Panc1 (cell line): ENCODE measurements at regions not wholly inside any gene's neighbourhood (a gene's known extent, or its start where the extent isn't known, plus 50 kb on each side); places are given as distances from the start of the nearest gene placed in this dataset.

Experiments used
- ATAC-seq: fragments of 200-7000 bp; cut with Tn5 transposase; 2 replicates; pipeline ENCODE4 v1.9.1; 2020; ENCODE audit warnings: mild to moderate bottlenecking, moderate library complexity
- BruUV-seq: library from RNA; stranded (reverse); fragments of 400-500 nt; replicated peaks from 2 replicates; lab custom pipeline; 2021; lab: Mats Ljungman, UMichigan
- CTCF ChIA-PET: fragments of 300-600 bp; sonication (Branson Sonifier 250); formaldehyde crosslinking; loops from one replicate; lab custom pipeline; 2022; ENCODE audit warnings: antibody characterized with exemption; lab: Charles Lee
- POLR2A ChIA-PET: fragments of 300-600 bp; sonication (Branson Sonifier 250); formaldehyde crosslinking; loops from one replicate; lab custom pipeline; 2022; ENCODE audit warnings: antibody characterized with exemption; lab: Charles Lee
- DNase-seq: peaks from one replicate; pipeline ENCODE4 v3.0.0-alpha.2; 2010; ENCODE audit warnings: low read depth, low spot score
- H3K27ac ChIP-seq: 2 replicates; pipeline ENCODE4 v1.5.1; 2011; ENCODE audit warnings: mild to moderate bottlenecking, low read length, inconsistent platforms
- H3K27me3 ChIP-seq: fragments of 200-500 bp; sonication (Bioruptor generic); 2 replicates; pipeline ENCODE4 v1.6.0; 2014; ENCODE audit warnings: low read length, inconsistent platforms; ENCODE audit not compliant: control insufficient read depth, insufficient read depth
- H3K36me3 ChIP-seq: fragments of 200-500 bp; sonication (Bioruptor generic); 2 replicates; pipeline ENCODE4 v1.5.1; 2014; ENCODE audit warnings: inconsistent platforms, mild to moderate bottlenecking, low read length, moderate library complexity; ENCODE audit not compliant: control insufficient read depth, insufficient read depth
- H3K4me1 ChIP-seq: 2 replicates; pipeline ENCODE4 v1.5.1; 2011; ENCODE audit warnings: inconsistent platforms, mild to moderate bottlenecking, low read length, moderate library complexity; ENCODE audit not compliant: control insufficient read depth, insufficient read depth
- H3K4me3 ChIP-seq, 2 experiments: 2 replicates each; pipeline ENCODE4 v1.5.1; 2011 to 2012; ENCODE audit warnings: low read depth in 2 of 2, low read length in 2 of 2, mild to moderate bottlenecking in 2 of 2, inconsistent platforms in 1 of 2, moderate library complexity in 1 of 2
- H3K9me3 ChIP-seq: fragments of 200-500 bp; sonication (Bioruptor generic); 2 replicates; pipeline ENCODE4 v1.5.1; 2014; ENCODE audit warnings: low read depth, mild to moderate bottlenecking, inconsistent platforms, low read length, moderate library complexity; ENCODE audit not compliant: control insufficient read depth, insufficient read depth
- CTCF ChIP-seq: fragments of 450-650 bp; IDR thresholded peaks from 2 replicates; pipeline ENCODE4 v1.5.1; 2017; ENCODE audit warnings: mild to moderate bottlenecking
- POLR2AphosphoS5 ChIP-seq: IDR thresholded peaks from 2 replicates; pipeline ENCODE4 v1.6.1; 2012; ENCODE audit warnings: mild to moderate bottlenecking, low read depth, low read length, moderate library complexity
- REST ChIP-seq, 2 experiments: IDR thresholded peaks; 2 replicates each; pipeline ENCODE4 v1.6.1; 2011 to 2012; ENCODE audit warnings: low read depth in 2 of 2, control low read depth in 1 of 2, low read length in 1 of 2, mild to moderate bottlenecking in 1 of 2, moderate library complexity in 1 of 2; ENCODE audit not compliant: insufficient read depth in 1 of 2
- SIN3A ChIP-seq: IDR thresholded peaks from 2 replicates; pipeline ENCODE4 v1.6.1; 2012; ENCODE audit warnings: low read depth, mild to moderate bottlenecking, low read length, moderate library complexity, borderline replicate concordance; ENCODE audit not compliant: insufficient read depth
- TCF7L2 ChIP-seq: IDR thresholded peaks from 2 replicates; pipeline ENCODE4 v1.6.1; 2011; ENCODE audit warnings: mild to moderate bottlenecking, low read depth, low read length, inconsistent platforms
- in situ Hi-C: cut with HindIII; loops from 2 replicates; pipeline ENCODE4 v1.10.0; 2016; ENCODE audit warnings: low sequenced_read_pairs, low pct_unique_long_range_greater_than_20kb
- intact Hi-C: fragments of 100-400 bp; cut with micrococcal nuclease; formaldehyde crosslinking; loops from one replicate; pipeline ENCODE4 v1.10.0; 2022; ENCODE audit not compliant: unreplicated experiment

GRCh38 chr5:63500242-63500641, 462.0 kb downstream of the HTR1A start:
- POLR2A ChIA-PET = no interaction called here
- no peak for DNase-seq
- no peak overlapping the region for H3K27ac ChIP-seq
- H3K27me3 ChIP-seq = no peaks in the 10 kb centered on the region
- no peaks in the 10 kb centered on the region for H3K36me3 ChIP-seq
- ATAC-seq = no peak
- CTCF ChIA-PET = no interaction called here
- no peak overlapping the region for H3K4me3 ChIP-seq
- no TSS peak for BruUV-seq
- H3K4me1 ChIP-seq = no peaks in the 10 kb centered on the region
- in situ Hi-C loops = no loop called here
- intact Hi-C loops = no loop called here
- TF ChIP-seq SIN3A (no peak), CTCF (no peak), POLR2AphosphoS5 (no peak), REST (IDR thresholded peaks at IDR 0.05; ENCODE audit: insufficient read depth in 1 of 2, low read depth in 2 of 2, low read length in 1 of 2) (no peak), TCF7L2 (no peak)
- peaks cover 6% of the 10 kb centered on the region for H3K9me3 ChIP-seq

GRCh38 chr5:63495225-63495624, 467.0 kb downstream of the HTR1A start:
- ATAC-seq = no peak
- intact Hi-C loops = no loop called here
- in situ Hi-C loops = no loop called here

More at GRCh38 chr5:63495225-63495624, 467.0 kb downstream of the HTR1A start:
- Histone ChIP-seq H3K27me3 (no peaks in the 10 kb centered on the region), H3K4me3 (no peak overlapping the region), H3K9me3 (peaks cover 6% of the 10 kb centered on the region), H3K27ac (no peak overlapping the region), H3K4me1 (no peaks in the 10 kb centered on the region), H3K36me3 (no peaks in the 10 kb centered on the region)
- no TSS peak for BruUV-seq
- ChIA-PET CTCF (no interaction called here), POLR2A (no interaction called here)
- TF ChIP-seq POLR2AphosphoS5 (no peak), REST (IDR thresholded peaks at IDR 0.05; ENCODE audit: insufficient read depth in 1 of 2, low read depth in 2 of 2, low read length in 1 of 2) (no peak), CTCF (no peak), SIN3A (no peak), TCF7L2 (no peak)
- DNase-seq = no peak
